Fibroblast of skin of right biceps (primary cell): ENCODE measurements at regions not wholly inside any gene's neighbourhood (a gene's known extent, or its start where the extent isn't known, plus 50 kb on each side); places are given as distances from the start of the nearest gene placed in this dataset.
"Not testable (repeated sequence)": the region's sequence is repeated elsewhere in the genome, so short reads cannot be mapped to it uniquely, and the experiment has no call there.

ENCODE experiments used
- DNase-seq: peaks from one replicate; pipeline ENCODE4 v3.0.0-alpha.2; 2013

- DNase-seq: no peak
Observed at GRCh38 chr13:79647533-79647932, 166.6 kb downstream of the NDFIP2 start.

GRCh38 chr13:79646880-79647279 lies 165.9 kb downstream of the NDFIP2 start:
- DNase-seq: no peak

GRCh38 chr13:79645569-79645968 lies 164.6 kb downstream of the NDFIP2 start:
- no peak for DNase-seq

- DNase-seq: no peak
Observed at GRCh38 chr13:79642596-79642995, 161.6 kb downstream of the NDFIP2 start.

DNA sequence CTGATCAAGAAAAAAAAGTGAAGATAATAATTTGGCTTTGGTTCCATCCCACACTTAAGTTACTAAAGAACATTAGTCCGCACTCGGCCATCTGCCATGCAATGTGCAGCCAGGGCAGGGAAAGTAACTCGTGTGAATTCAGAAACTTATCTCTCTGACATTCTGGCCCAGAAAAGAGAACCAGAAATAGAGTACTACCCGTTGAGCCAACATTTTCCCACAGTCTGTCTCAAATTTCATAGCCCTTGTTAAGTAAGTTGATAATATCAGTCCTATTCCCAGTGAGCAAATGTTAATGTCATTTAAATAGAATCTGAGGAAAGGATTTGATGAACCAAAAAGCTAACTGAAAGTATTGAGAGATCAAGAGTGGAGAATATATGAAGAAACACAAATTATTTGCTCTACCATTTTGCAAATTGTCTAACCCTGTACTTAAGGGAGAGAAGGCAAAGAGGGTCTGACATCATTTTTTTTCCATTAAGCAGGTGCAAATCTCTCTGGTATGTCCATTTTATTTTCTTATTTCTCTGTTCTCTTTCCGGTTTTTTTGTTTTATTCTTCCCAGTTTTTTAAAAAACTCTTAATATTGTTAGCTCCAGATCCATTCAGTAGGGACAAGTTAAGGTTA lies 156.3 kb downstream of the NDFIP2 start:
- DNase-seq: no peak

DNA sequence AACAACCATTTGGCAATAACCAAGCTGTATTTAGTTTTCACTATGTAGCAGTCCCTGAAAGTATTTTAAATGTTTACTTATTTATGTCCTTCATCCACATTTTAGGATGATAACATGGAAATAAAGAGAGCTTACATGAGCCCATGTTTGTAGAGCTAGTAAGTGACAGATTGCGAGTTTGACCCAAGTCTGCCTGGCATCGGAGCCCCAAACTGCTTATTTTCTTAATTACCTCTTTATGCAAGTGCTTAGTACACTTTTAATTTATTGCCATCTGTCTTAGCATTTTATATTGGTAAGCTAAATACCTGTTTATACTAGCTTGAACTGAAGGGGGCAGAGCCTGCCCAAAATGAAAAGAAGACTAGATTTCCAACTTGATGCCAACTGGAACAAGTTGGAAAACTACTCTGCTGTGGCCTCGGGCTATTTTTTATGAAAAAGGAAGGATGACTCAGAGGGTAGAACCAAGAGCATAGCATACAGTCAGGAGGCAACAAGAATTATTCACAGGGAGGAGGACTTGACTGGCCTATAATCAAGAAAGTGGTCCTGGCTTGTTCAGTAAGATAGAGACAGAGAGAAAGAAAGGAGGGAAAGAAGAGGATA lies 150.2 kb downstream of the NDFIP2 start:
- peak; percentile 49 for DNase-seq

- no peak for DNase-seq
Observed at GRCh38 chr13:79628463-79628862, 147.5 kb downstream of the NDFIP2 start.

- DNase-seq: no peak
Observed at GRCh38 chr13:79626924-79627323, 146.0 kb downstream of the NDFIP2 start.

DNA sequence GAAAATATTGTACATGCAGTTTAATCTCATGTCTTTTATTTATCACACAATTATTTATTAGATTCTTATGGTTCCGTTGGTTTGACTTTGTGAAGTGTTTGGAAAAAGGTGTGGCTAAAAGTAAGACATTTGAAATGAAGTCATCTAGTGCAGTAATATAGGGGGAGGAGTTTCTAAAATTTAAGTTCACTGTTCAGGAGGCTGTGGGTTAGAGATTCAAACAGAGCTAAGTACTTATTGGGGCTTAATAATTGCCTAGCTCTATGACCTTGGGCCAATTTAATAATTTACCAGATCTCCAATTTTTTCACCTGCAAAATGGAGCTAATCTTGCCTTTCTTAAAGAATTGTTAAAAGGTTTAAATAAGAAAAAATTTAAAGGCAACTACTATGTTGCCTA lies 144.6 kb downstream of the NDFIP2 start:
- DNase-seq: no peak

DNA sequence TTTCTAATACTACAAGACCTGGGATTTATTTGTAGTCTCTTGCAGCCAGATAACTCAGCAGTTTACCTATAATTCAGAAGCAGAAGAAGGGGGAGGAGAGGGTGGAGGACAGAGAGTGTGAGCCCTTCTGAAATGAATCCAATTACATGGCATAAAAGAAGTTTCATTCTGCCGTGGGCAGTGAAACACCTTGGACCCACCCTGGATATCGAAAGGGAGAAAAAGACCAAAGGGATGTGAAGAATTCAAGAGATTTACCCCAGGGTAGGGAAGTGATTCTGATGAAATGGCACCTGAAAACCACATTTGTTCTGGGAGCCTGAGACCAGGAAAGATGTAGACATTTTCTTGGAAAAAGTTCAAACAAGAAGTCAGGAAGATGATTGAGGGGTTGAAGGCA lies 140.9 kb downstream of the NDFIP2 start:
- no peak for DNase-seq

GRCh38 chr13:79621449-79621848 lies 140.5 kb downstream of the NDFIP2 start:
- DNase-seq: no peak

GRCh38 chr13:79614250-79614918 lies 133.4 kb downstream of the NDFIP2 start:
- no peak for DNase-seq

DNA sequence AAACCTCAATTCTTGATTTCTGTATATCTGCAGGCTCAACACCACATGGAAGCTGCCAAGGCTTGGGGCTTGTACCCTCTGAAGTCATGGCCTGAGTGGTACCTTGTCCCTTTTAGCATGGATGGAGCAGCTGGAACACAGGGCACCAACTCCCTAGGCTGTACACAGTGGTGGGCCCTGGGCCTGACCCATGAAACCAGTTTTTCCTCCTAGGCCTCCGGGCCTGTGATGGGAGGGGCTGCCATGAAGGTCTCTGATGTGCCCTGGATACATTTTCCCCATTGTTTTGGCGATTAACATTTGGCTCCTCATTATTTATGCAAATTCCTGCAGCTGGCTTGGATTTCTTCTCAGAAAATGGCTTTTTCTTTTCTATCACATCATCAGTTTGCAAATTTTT lies 131.6 kb downstream of the NDFIP2 start:
- no peak for DNase-seq

GRCh38 chr13:79607895-79608294 lies 126.9 kb downstream of the NDFIP2 start:
- DNase-seq: not testable (repeated sequence)
